ENCODE measurements at regions not wholly inside any gene's neighbourhood (a gene's known extent, or its start where the extent isn't known, plus 50 kb on each side); places are given as distances from the start of the nearest gene placed in this dataset.
A peak's percentile ranks its signal among the peaks of the same experiment; 100 is the strongest.

DNA sequence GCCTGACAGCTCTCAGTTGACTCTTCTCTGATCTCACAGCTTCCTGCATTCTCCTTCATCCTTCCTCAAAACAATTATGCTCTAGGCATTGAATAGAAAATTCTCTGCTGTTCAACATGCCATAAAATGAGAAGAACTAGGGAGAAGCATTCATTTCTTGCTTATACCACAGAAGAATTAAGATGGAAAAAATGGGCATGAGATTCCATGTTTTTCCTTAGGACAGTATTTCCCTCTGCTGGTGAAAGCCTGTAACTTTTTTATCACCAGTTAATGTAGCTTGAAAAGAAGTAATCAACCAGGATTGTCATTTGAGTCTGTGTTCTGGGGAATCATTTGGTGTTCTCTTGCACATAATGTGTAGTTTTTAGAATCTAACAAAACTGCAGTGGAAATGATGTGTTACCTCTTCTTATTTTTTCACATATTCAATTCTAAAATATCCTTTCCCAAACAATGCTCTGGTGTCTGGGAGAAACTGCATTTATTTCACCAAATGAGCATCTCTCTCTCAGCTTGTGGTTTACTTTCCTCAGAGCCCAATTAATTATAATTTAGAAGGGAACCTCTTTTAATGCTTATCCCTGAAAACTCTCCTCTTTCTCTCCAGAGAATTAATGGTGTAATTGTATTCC lies 92.8 kb upstream of the DCBLD2 start:
- TF ChIP-seq, protein P1, sequence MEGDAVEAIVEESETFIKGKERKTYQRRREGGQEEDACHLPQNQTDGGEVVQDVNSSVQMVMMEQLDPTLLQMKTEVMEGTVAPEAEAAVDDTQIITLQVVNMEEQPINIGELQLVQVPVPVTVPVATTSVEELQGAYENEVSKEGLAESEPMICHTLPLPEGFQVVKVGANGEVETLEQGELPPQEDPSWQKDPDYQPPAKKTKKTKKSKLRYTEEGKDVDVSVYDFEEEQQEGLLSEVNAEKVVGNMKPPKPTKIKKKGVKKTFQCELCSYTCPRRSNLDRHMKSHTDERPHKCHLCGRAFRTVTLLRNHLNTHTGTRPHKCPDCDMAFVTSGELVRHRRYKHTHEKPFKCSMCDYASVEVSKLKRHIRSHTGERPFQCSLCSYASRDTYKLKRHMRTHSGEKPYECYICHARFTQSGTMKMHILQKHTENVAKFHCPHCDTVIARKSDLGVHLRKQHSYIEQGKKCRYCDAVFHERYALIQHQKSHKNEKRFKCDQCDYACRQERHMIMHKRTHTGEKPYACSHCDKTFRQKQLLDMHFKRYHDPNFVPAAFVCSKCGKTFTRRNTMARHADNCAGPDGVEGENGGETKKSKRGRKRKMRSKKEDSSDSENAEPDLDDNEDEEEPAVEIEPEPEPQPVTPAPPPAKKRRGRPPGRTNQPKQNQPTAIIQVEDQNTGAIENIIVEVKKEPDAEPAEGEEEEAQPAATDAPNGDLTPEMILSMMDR (conservative IDR thresholded peaks at IDR 0.05; ENCODE audit: low read length): peak; percentile 63
- TF ChIP-seq EZH2phosphoT487 (IDR thresholded peaks at IDR 0.05; ENCODE audit: borderline replicate concordance): no peak
